ENCODE measurements at regions not wholly inside any gene's neighbourhood (a gene's known extent, or its start where the extent isn't known, plus 50 kb on each side); places are given as distances from the start of the nearest gene placed in this dataset.

DNA sequence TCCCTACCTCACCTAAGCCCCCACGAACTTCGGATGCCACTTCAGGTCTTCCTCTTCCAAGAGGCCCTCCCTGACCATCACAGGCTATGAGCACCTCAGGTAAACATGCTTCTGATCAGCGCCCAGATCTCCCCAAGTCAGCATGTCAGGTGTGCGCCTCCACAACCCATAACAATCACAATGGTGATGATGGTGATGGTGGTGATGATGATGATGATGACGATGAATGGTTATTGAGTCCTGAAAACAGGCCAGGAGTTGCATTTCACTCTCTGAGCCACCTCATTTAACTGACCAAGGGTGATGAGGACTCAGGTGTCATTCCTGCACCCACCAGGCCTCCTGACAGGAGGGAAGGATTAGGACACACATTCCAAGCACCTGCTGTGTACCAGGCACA lies 426.6 kb upstream of the SULF2 start:
- TF ChIP-seq TEAD4 (IDR thresholded peaks at IDR 0.05) (no peak), RAD21 (IDR thresholded peaks at IDR 0.05; ENCODE audit: low read depth) (no peak), YY1 (IDR thresholded peaks at IDR 0.05; ENCODE audit: low read depth) (no peak), EP300 (IDR thresholded peaks at IDR 0.05; ENCODE audit: borderline replicate concordance) (no peak), CEBPB (IDR thresholded peaks at IDR 0.05) (no peak), FOXM1 (IDR thresholded peaks at IDR 0.05; ENCODE audit: borderline replicate concordance, low read depth) (no peak)
- TF ChIP-seq, protein P1, sequence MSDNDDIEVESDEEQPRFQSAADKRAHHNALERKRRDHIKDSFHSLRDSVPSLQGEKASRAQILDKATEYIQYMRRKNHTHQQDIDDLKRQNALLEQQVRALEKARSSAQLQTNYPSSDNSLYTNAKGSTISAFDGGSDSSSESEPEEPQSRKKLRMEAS (IDR thresholded peaks at IDR 0.05) = no peak
- TF ChIP-seq, protein P2, sequence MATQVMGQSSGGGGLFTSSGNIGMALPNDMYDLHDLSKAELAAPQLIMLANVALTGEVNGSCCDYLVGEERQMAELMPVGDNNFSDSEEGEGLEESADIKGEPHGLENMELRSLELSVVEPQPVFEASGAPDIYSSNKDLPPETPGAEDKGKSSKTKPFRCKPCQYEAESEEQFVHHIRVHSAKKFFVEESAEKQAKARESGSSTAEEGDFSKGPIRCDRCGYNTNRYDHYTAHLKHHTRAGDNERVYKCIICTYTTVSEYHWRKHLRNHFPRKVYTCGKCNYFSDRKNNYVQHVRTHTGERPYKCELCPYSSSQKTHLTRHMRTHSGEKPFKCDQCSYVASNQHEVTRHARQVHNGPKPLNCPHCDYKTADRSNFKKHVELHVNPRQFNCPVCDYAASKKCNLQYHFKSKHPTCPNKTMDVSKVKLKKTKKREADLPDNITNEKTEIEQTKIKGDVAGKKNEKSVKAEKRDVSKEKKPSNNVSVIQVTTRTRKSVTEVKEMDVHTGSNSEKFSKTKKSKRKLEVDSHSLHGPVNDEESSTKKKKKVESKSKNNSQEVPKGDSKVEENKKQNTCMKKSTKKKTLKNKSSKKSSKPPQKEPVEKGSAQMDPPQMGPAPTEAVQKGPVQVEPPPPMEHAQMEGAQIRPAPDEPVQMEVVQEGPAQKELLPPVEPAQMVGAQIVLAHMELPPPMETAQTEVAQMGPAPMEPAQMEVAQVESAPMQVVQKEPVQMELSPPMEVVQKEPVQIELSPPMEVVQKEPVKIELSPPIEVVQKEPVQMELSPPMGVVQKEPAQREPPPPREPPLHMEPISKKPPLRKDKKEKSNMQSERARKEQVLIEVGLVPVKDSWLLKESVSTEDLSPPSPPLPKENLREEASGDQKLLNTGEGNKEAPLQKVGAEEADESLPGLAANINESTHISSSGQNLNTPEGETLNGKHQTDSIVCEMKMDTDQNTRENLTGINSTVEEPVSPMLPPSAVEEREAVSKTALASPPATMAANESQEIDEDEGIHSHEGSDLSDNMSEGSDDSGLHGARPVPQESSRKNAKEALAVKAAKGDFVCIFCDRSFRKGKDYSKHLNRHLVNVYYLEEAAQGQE (IDR thresholded peaks at IDR 0.05; ENCODE audit: low read depth) = no peak
- TF ChIP-seq, protein P3, sequence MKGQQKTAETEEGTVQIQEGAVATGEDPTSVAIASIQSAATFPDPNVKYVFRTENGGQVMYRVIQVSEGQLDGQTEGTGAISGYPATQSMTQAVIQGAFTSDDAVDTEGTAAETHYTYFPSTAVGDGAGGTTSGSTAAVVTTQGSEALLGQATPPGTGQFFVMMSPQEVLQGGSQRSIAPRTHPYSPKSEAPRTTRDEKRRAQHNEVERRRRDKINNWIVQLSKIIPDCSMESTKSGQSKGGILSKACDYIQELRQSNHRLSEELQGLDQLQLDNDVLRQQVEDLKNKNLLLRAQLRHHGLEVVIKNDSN (IDR thresholded peaks at IDR 0.05) = no peak

All from Ishikawa (cell line).